Ammon's horn (tissue), 1 donor: ENCODE measurements at regions not wholly inside any gene's neighbourhood (a gene's known extent, or its start where the extent isn't known, plus 50 kb on each side); places are given as distances from the start of the nearest gene placed in this dataset.

Experiments
- DNase-seq: peaks from one replicate; pipeline ENCODE4 v3.0.0-alpha.2; 2016; ENCODE audit warnings: low spot score

DNA sequence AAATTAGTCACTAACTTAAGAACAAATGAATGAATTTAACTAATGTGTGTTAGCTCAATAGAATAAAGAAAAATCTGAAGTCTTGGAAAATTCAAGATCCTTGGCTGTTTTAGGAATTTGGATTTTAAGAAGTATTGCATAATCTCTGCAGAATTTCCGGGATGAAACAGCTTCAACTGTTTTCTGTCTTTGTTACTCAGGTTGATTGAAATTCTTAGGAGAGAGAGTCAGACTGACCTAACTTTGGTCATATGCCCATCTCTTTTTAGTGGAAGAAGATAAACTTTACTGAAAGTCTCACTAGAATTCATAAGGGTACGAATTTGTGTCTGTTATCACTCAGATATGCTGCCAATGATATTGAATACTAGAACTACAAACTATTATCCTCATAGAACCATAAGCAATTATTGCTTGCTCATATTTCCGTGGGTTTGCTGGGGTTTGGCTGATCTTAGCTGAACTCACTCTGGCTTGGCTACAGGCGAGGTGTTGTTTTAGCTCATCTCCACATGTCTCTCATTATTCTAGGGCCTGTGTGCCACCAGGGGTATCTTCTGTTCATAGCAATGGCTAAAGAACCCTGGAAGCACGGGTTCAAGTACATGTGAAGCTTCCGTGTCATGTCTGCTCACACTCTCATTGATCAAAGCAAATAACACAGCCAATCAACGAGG is 257.4 kb upstream of the NOVA1 start:
- no peak for DNase-seq

DNA sequence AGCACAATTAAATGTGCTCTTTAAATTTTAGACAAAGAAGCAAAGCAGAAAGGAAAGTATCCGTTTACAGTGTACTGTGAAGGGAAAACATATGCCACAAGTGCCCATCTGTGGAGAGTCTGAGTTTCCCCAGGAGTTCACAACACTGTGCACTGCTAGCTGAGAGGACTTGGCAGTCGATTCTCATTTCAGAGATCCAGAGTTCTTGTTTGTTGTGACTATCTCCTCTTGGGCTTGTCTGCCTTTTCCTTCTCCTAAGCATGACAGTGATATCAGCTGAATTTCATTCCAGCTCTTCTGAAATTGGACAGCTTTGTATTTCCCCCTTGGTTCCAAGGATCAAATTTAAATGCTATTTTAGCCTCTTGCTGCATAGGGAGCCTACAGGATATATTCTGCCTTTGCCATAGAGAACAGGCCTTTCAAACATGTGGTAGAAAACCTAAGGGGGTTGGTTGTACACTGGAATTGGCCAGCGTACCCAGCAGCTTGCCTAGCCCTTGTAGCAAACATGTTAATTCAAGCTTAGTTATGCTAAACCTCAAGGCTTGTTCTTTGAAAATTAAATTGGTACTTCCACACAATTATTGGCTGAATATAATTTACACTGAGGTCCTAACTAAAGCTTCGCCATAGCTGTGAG is 259.2 kb upstream of the NOVA1 start:
- no peak for DNase-seq

- no peak for DNase-seq
Observed at GRCh38 chr14:26859483-26859882, 261.6 kb upstream of the NOVA1 start.

- no peak for DNase-seq
Observed at GRCh38 chr14:26860111-26860510, 262.3 kb upstream of the NOVA1 start.

DNA sequence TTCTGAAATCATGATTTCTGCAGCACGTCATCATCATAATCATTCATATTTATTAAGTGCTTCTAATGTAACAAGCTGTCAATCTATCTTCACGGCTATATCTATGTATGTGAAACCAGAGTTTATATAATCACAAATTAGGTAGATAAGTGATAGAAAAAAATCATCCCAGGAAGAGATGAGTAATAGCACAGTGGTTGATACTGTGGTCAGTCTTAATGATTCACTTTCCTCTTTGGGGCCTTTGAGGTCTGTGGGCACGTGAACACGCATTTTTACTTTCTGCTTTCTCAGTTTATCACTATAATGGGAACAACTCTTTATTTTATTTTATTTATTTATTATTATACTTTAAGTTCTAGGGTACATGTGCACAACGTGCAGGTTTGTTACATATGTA is 265.9 kb upstream of the NOVA1 start:
- DNase-seq = no peak

GRCh38 chr14:26866721-26867120 is 268.9 kb upstream of the NOVA1 start:
- no peak for DNase-seq

- DNase-seq = peak; percentile 51
Observed at GRCh38 chr14:26867171-26867757, 269.4 kb upstream of the NOVA1 start.

- DNase-seq = no peak
Observed at GRCh38 chr14:26870096-26870495, 272.3 kb upstream of the NOVA1 start.

DNA sequence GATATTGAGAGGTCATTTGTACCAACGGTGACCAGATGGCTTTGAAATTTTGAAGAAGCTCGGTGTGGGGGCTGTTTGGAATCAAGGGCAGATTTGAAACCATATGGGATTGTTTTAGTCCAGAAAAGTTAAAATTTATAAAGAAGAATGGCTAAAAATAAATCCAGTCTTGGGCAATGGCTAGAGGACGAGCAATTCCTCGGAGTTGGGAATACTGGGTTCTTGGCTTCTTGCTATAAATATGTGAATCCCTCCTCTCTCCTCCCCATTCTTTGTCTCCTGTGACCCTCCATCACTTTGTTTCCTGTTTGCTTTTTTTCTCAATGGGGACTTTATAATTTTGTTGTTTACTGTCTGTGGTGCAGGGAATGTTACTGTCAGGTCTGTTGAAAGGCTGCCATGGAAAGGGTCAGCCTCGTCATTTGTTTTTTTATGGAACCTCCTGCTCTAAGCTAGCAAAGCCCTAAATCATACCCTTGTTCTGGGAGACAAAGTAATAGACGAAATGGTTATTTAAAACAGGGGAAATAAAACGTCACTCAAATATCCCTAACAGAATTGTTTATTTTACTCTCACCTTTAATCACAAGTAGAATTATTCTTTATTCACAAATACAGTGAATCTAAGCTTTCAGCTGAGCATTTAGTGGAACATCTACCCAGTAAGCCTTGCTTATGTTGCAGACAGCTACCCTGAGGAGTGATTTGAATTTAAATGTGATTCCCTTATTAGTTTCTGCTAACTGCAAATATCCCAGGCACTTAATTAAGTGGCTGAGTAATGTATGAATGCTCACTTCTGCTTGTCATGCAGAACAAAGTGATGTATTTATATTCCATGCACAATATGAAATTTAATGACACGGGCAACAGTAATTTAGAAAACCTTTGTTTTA is 273.1 kb upstream of the NOVA1 start:
- DNase-seq = no peak

DNA sequence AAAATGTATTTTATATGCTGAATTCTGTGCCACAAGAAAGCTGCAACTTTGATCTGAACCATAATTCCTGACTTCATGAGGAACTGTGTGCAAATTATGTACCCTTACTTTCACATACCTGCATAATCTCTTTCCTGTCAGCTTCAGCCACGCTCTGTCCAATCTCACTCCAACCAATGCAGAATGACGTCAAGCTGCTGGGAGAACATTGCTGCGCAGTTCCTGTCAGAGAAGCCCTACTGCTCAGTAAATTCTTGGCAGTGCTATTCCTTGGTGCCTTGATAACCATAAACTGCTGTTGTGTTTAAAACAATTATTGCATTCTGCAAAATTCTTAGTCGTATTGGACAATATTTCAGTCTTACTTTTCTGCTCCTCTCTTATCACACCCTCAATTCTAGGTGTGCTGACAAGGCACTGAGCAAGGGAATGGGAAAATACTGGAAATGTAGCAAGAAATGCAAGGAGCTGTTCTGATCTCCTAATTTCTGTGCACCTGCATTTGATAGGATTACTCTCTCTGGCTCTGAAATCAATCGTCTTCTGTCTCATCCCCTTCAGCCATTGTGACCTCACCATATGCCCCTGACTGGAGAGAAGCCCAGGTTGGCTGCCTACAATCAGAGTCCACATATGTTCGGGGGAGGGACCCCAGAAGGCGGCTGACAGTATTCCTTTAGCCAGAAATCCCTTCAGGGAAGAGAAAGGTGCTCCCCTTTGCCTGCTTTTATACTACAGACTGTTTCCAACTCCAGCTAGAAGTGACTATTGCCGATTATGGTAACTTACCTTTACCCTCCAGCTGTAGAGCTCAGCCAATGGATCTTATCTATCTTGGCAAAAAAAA is 274.9 kb upstream of the NOVA1 start:
- DNase-seq = peak; percentile 36

- DNase-seq = no peak
Observed at GRCh38 chr14:26873362-26873960, 275.6 kb upstream of the NOVA1 start.

- no peak for DNase-seq
Observed at GRCh38 chr14:26887847-26888246, 290.0 kb upstream of the NOVA1 start.

- DNase-seq = no peak
Observed at GRCh38 chr14:26888592-26888991, 290.8 kb upstream of the NOVA1 start.

- DNase-seq = no peak
Observed at GRCh38 chr14:26896447-26896846, 298.6 kb upstream of the NOVA1 start.

GRCh38 chr14:26897196-26897595 is 299.4 kb upstream of the NOVA1 start:
- no peak for DNase-seq

DNA sequence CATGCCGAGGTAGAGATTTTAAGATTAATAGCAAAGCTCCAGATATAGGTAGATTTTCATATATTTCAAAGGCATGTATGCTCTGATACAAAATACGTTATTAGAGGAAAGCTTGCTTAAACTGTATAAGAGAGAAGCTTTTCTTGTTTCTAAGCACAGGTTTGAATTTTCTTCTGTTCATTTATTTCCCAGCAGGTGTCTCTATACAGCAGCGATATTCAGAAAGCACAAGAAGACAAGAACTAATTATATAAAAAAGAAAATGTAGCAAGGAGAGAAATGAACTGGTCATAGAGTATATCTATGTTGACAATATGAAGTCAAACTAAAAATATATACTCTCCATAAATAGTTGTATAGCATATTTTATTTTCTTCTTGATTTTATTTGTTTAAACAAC is 307.4 kb upstream of the NOVA1 start:
- DNase-seq = no peak

DNA sequence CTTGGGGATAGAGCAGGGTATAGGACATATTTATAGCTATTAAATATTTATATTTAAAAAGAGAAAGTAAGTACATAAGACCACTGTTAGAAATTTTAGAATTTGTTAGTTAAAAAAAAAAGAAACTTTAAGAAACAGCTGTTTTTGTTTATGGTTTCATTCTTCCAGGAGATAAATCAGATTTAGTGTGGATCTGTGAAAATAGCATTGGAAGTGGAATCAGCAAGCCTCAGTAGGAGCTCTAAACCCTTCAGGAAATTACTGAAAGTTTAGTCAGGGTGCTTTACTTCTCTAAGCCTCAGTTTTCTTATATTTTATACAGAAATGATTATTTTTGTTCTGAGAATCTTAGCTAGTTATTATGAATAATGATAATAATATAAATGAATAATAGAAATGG is 316.0 kb upstream of the NOVA1 start:
- DNase-seq = no peak

- DNase-seq = no peak
Observed at GRCh38 chr14:26917086-26917485, 319.3 kb upstream of the NOVA1 start.

DNA sequence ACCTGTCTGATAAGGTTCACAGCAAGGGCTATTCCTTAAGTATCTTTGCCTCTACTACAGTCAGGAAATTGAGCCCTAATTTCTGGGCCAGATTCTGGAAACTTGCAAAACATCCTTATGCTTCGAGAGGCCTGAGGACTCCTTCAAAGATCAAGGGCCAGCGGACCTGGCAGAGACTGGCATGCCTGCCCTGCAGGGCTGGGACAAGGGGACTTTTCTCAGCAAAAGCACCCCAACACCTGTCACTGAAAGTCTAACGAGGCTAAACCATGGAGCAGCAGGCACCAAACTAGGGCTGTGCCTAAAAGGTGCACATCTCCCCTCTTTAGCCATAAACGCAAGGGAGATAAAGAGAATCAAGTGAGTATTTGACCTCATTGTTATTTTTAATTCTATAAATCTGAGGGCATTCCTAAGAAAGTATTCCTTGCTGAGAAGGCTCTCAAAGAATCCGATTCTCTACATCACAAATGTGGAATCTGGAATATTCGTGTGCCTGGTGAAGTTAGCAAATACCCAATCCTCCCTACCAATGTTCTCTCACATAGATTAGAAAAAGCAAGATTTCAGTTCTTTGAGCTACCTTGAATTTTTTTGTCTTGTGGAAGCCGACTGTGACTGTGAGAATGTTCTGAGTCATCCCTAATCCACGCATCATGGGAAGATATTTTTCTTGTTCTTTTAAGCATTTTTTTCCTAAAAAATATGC is 328.2 kb upstream of the NOVA1 start:
- DNase-seq = no peak

- DNase-seq = no peak
Observed at GRCh38 chr14:26926585-26926984, 328.8 kb upstream of the NOVA1 start.

GRCh38 chr14:26928019-26928418 is 330.2 kb upstream of the NOVA1 start:
- no peak for DNase-seq
